Activated T-helper 1 cell treated with anti-CD3 and anti-CD28 coated beads, Interleukin-12 subunit alpha, Interleukin-12 subunit beta, Interleukin-2, Interleukin-4 antibody, amounts not matched to agents 30 ng/mL and 10 ng/mL and 1 ng/mL, durations not matched to agents 14 hours and 24 hours and 36 hours (primary cell): ENCODE measurements at regions not wholly inside any gene's neighbourhood (a gene's known extent, or its start where the extent isn't known, plus 50 kb on each side); places are given as distances from the start of the nearest gene placed in this dataset.

Source experiments
- DNase-seq: peaks from one replicate; pipeline ENCODE4 v3.0.0; 2021; ENCODE audit warnings: low spot score
- H3K27ac Mint-ChIP-seq: one replicate; pipeline ENCODE4 v1.8.0; 2021; ENCODE audit warnings: mild to moderate bottlenecking, mixed read lengths
- H3K27me3 Mint-ChIP-seq: one replicate; pipeline ENCODE4 v1.8.0; 2022; ENCODE audit warnings: mild to moderate bottlenecking, moderate library complexity, mixed read lengths; ENCODE audit not compliant: insufficient read depth
- H3K36me3 Mint-ChIP-seq: one replicate; pipeline ENCODE4 v1.8.0; 2021; ENCODE audit warnings: low read depth, mixed read lengths
- H3K4me1 Mint-ChIP-seq: one replicate; pipeline ENCODE4 v1.8.0; 2021; ENCODE audit warnings: low read depth, mixed read lengths
- H3K4me3 Mint-ChIP-seq: one replicate; pipeline ENCODE4 v1.8.0; 2021; ENCODE audit warnings: mild to moderate bottlenecking, moderate library complexity, mixed read lengths
- H3K9me3 Mint-ChIP-seq: one replicate; pipeline ENCODE4 v1.8.0; 2021; ENCODE audit warnings: mixed read lengths
- intact Hi-C: fragments of 100-400 bp; cut with micrococcal nuclease; formaldehyde crosslinking; loops from one replicate; pipeline ENCODE4 v1.15.1; 2024

GRCh38 chr13:99800951-99801350, 170.6 kb downstream of the ZIC5 start:
- Mint-ChIP-seq H3K4me3 (no peak overlapping the region), H3K27ac (no peak overlapping the region), H3K9me3 (no peaks in the 10 kb centered on the region), H3K27me3 (no peaks in the 10 kb centered on the region), H3K4me1 (no peaks in the 10 kb centered on the region), H3K36me3 (no peaks in the 10 kb centered on the region)
- intact Hi-C loops, result no loop called here
- DNase-seq, result no peak

- H3K9me3 Mint-ChIP-seq, result no peaks in the 10 kb centered on the region
- no peak overlapping the region for H3K4me3 Mint-ChIP-seq
- H3K36me3 Mint-ChIP-seq, result no peaks in the 10 kb centered on the region
- intact Hi-C loops, result no loop called here
- H3K27me3 Mint-ChIP-seq, result no peaks in the 10 kb centered on the region
- no peak for DNase-seq
- H3K4me1 Mint-ChIP-seq, result no peaks in the 10 kb centered on the region
- H3K27ac Mint-ChIP-seq, result no peak overlapping the region
These were observed 171.6 kb downstream of the ZIC5 start for GRCh38 chr13:99800011-99800410.

- Mint-ChIP-seq H3K36me3 (no peaks in the 10 kb centered on the region), H3K27ac (no peak overlapping the region), H3K9me3 (no peaks in the 10 kb centered on the region), H3K4me1 (no peaks in the 10 kb centered on the region), H3K27me3 (no peaks in the 10 kb centered on the region), H3K4me3 (no peak overlapping the region)
- intact Hi-C loops, result no loop called here
- DNase-seq, result no peak
These were observed 172.8 kb downstream of the ZIC5 start for GRCh38 chr13:99798756-99799155.

GRCh38 chr13:99797691-99798090, 173.9 kb downstream of the ZIC5 start:
- Mint-ChIP-seq H3K27ac (no peak overlapping the region), H3K9me3 (no peaks in the 10 kb centered on the region), H3K36me3 (no peaks in the 10 kb centered on the region), H3K4me1 (no peaks in the 10 kb centered on the region), H3K27me3 (no peaks in the 10 kb centered on the region), H3K4me3 (no peak overlapping the region)
- no peak for DNase-seq
- intact Hi-C loops, result no loop called here

- Mint-ChIP-seq H3K27me3 (no peaks in the 10 kb centered on the region), H3K27ac (no peak overlapping the region), H3K4me1 (no peaks in the 10 kb centered on the region), H3K4me3 (no peak overlapping the region), H3K9me3 (no peaks in the 10 kb centered on the region), H3K36me3 (no peaks in the 10 kb centered on the region)
- DNase-seq, result peak; percentile 6
- intact Hi-C loops, result no loop called here
These were observed 175.3 kb downstream of the ZIC5 start for GRCh38 chr13:99796175-99796819.

GRCh38 chr13:99792079-99792921, 179.3 kb downstream of the ZIC5 start:
- Mint-ChIP-seq H3K27ac (no peak overlapping the region), H3K4me1 (no peaks in the 10 kb centered on the region), H3K36me3 (no peaks in the 10 kb centered on the region), H3K27me3 (peaks cover 3% of the 10 kb centered on the region), H3K9me3 (no peaks in the 10 kb centered on the region), H3K4me3 (no peak overlapping the region)
- DNase-seq, result no peak
- intact Hi-C loops, result no loop called here

- no peaks in the 10 kb centered on the region for H3K36me3 Mint-ChIP-seq
- intact Hi-C loops, result no loop called here
- no peak overlapping the region for H3K27ac Mint-ChIP-seq
- DNase-seq, result no peak
- no peak overlapping the region for H3K4me3 Mint-ChIP-seq
- H3K9me3 Mint-ChIP-seq, result peaks cover 11% of the 10 kb centered on the region
- H3K4me1 Mint-ChIP-seq, result no peaks in the 10 kb centered on the region
- no peaks in the 10 kb centered on the region for H3K27me3 Mint-ChIP-seq
These were observed 188.9 kb downstream of the ZIC5 start for GRCh38 chr13:99782669-99783068.

GRCh38 chr13:99778500-99778899, 193.1 kb downstream of the ZIC5 start:
- no peaks in the 10 kb centered on the region for H3K36me3 Mint-ChIP-seq
- intact Hi-C loops, result no loop called here
- no peak overlapping the region for H3K27ac Mint-ChIP-seq
- DNase-seq, result no peak
- no peak overlapping the region for H3K4me3 Mint-ChIP-seq
- no peaks in the 10 kb centered on the region for H3K27me3 Mint-ChIP-seq
- H3K4me1 Mint-ChIP-seq, result no peaks in the 10 kb centered on the region
- H3K9me3 Mint-ChIP-seq, result peaks cover 11% of the 10 kb centered on the region

GRCh38 chr13:99777873-99778272, 193.7 kb downstream of the ZIC5 start:
- Mint-ChIP-seq H3K4me1 (no peaks in the 10 kb centered on the region), H3K4me3 (no peak overlapping the region), H3K9me3 (peaks cover 10% of the 10 kb centered on the region), H3K27ac (no peak overlapping the region), H3K27me3 (no peaks in the 10 kb centered on the region), H3K36me3 (no peaks in the 10 kb centered on the region)
- intact Hi-C loops, result no loop called here
- no peak for DNase-seq

- intact Hi-C loops, result no loop called here
- H3K4me3 Mint-ChIP-seq, result no peak overlapping the region
- no peak overlapping the region for H3K27ac Mint-ChIP-seq
- H3K27me3 Mint-ChIP-seq, result no peaks in the 10 kb centered on the region
- no peaks in the 10 kb centered on the region for H3K36me3 Mint-ChIP-seq
- no peaks in the 10 kb centered on the region for H3K4me1 Mint-ChIP-seq
- DNase-seq, result no peak
- H3K9me3 Mint-ChIP-seq, result no peaks in the 10 kb centered on the region
These were observed 196.9 kb downstream of the ZIC5 start for GRCh38 chr13:99774644-99775043.

GRCh38 chr13:99768986-99769385, 202.6 kb downstream of the ZIC5 start:
- Mint-ChIP-seq H3K36me3 (no peaks in the 10 kb centered on the region), H3K9me3 (peaks cover 23% of the 10 kb centered on the region), H3K4me1 (no peaks in the 10 kb centered on the region), H3K27ac (no peak overlapping the region), H3K27me3 (peaks cover 4% of the 10 kb centered on the region), H3K4me3 (no peak overlapping the region)
- no peak for DNase-seq
- intact Hi-C loops, result no loop called here

GRCh38 chr13:99766641-99767045, 204.9 kb downstream of the ZIC5 start:
- H3K4me1 Mint-ChIP-seq, result no peaks in the 10 kb centered on the region
- no peak for DNase-seq
- H3K9me3 Mint-ChIP-seq, result peaks cover 23% of the 10 kb centered on the region
- H3K27me3 Mint-ChIP-seq, result peaks cover 8% of the 10 kb centered on the region
- no peak overlapping the region for H3K27ac Mint-ChIP-seq
- H3K36me3 Mint-ChIP-seq, result no peaks in the 10 kb centered on the region
- intact Hi-C loops, result no loop called here
- no peak overlapping the region for H3K4me3 Mint-ChIP-seq

- H3K9me3 Mint-ChIP-seq, result peaks cover 23% of the 10 kb centered on the region
- H3K27ac Mint-ChIP-seq, result no peak overlapping the region
- no peaks in the 10 kb centered on the region for H3K36me3 Mint-ChIP-seq
- H3K4me3 Mint-ChIP-seq, result no peak overlapping the region
- H3K27me3 Mint-ChIP-seq, result peaks cover 8% of the 10 kb centered on the region
- DNase-seq, result no peak
- H3K4me1 Mint-ChIP-seq, result no peaks in the 10 kb centered on the region
- intact Hi-C loops, result no loop called here
These were observed 205.7 kb downstream of the ZIC5 start for GRCh38 chr13:99765869-99766268.
